GM12878 (cell line): ENCODE measurements at regions not wholly inside any gene's neighbourhood (a gene's known extent, or its start where the extent isn't known, plus 50 kb on each side); places are given as distances from the start of the nearest gene placed in this dataset.

Source experiments
- BRCA1 ChIP-seq: IDR thresholded peaks from 2 replicates; pipeline ENCODE4 v1.6.1; 2011; ENCODE audit warnings: low read depth, low read length, improper control_type of control experiment
- CHD4 ChIP-seq: fragments of 200-600 bp; sonication (generic); IDR thresholded peaks from 2 replicates; pipeline ENCODE4 v1.6.1; 2016; ENCODE audit warnings: mild to moderate bottlenecking
- EP300 ChIP-seq, 2 experiments: fragments of 150-350 bp in 1 of 2; IDR thresholded peaks; 2 replicates each; pipeline ENCODE4 v1.6.1; 2011 to 2012; ENCODE audit warnings: low read depth in 2 of 2, low read length in 2 of 2, borderline replicate concordance in 1 of 2, improper control_type of control experiment in 1 of 2, inconsistent platforms in 1 of 2; ENCODE audit not compliant: control insufficient read depth in 1 of 2
- FOXM1 ChIP-seq: IDR thresholded peaks from 2 replicates; pipeline ENCODE4 v1.6.1; 2012; ENCODE audit warnings: low read depth, mild to moderate bottlenecking, inconsistent platforms, low read length, moderate library complexity
- HSF1 ChIP-seq: fragments of 150-350 bp; IDR thresholded peaks from 2 replicates; pipeline ENCODE4 v1.6.1; 2014; ENCODE audit warnings: mild to moderate bottlenecking, low read depth, low read length
- IKZF1 ChIP-seq: fragments of 450-650 bp; conservative IDR thresholded peaks from 2 replicates; pipeline ENCODE4 v1.6.1; 2017; ENCODE audit warnings: antibody characterized with exemption, mild to moderate bottlenecking
- IRF4 ChIP-seq: IDR thresholded peaks from 2 replicates; pipeline ENCODE4 v1.6.1; 2011; ENCODE audit warnings: low read depth, low read length
- KLF5 ChIP-seq: fragments of 450-650 bp; IDR thresholded peaks from 2 replicates; pipeline ENCODE4 v1.6.1; 2014; ENCODE audit warnings: mild to moderate bottlenecking; ENCODE audit not compliant: partially characterized antibody
- MEF2B ChIP-seq: fragments of 450-650 bp; IDR thresholded peaks from 2 replicates; pipeline ENCODE4 v1.6.1; 2018; ENCODE audit warnings: mild to moderate bottlenecking, moderate library complexity; ENCODE audit not compliant: partially characterized antibody, poor library complexity, severe bottlenecking
- NKRF ChIP-seq: fragments of 450-650 bp; conservative IDR thresholded peaks from 2 replicates; pipeline ENCODE4 v1.6.1; 2017; ENCODE audit warnings: mild to moderate bottlenecking, moderate library complexity
- RUNX3 ChIP-seq: IDR thresholded peaks from 2 replicates; pipeline ENCODE4 v1.6.1; 2012; ENCODE audit warnings: low read length, inconsistent platforms
- SREBF1 ChIP-seq: IDR thresholded peaks from 2 replicates; pipeline ENCODE4 v1.6.1; 2012; ENCODE audit warnings: mild to moderate bottlenecking, low read length
- ZBTB11 ChIP-seq: fragments of 450-650 bp; formaldehyde crosslinking; IDR thresholded peaks from 2 replicates; pipeline ENCODE4 v1.5.0; 2022; ENCODE audit warnings: mild to moderate bottlenecking, missing genetic modification characterization
- ZBTB40 ChIP-seq: fragments of 450-650 bp; IDR thresholded peaks from 2 replicates; pipeline ENCODE4 v1.6.1; 2016; ENCODE audit warnings: mild to moderate bottlenecking, moderate library complexity, borderline replicate concordance
- ZNF592 ChIP-seq: fragments of 450-650 bp; IDR thresholded peaks from 2 replicates; pipeline ENCODE4 v1.6.1; 2017; ENCODE audit warnings: mild to moderate bottlenecking, moderate library complexity

- TF ChIP-seq HSF1 (no peak), IRF4 (no peak), CHD4 (no peak), NKRF (no peak), ZNF592 (no peak), IKZF1 (peak; percentile 82), MEF2B (no peak), RUNX3 (peak; percentile 39), SREBF1 (no peak), FOXM1 (no peak), ZBTB11 (CRISPR knock-in tag) (no peak), ZBTB40 (no peak), BRCA1 (no peak), EP300 (IDR thresholded peaks at IDR 0.05; ENCODE audit: borderline replicate concordance in 1 of 2, control insufficient read depth in 1 of 2, low read depth in 2 of 2, low read length in 2 of 2) (peak in 1 of 2 experiments; percentile 67; a peak in 3 of 4 replicates), KLF5 (no peak)
Observed at GRCh38 chr2:9697909-9698308, 67.1 kb upstream of the YWHAQ start (continued).
